NCI-H526 (cell line): ENCODE measurements at regions not wholly inside any gene's neighbourhood (a gene's known extent, or its start where the extent isn't known, plus 50 kb on each side); places are given as distances from the start of the nearest gene placed in this dataset.
"Not testable (repeated sequence)": the region's sequence is repeated elsewhere in the genome, so short reads cannot be mapped to it uniquely, and the experiment has no call there.

Source experiments
- DNase-seq, 2 experiments: peaks; one replicate each; lab custom pipeline; 2025; lab: John Stamatoyannopoulos, UW

- DNase-seq, result no peak
These were observed 69.4 kb downstream of the SAMD9 start for GRCh38 chr7:93048136-93048930.

DNA sequence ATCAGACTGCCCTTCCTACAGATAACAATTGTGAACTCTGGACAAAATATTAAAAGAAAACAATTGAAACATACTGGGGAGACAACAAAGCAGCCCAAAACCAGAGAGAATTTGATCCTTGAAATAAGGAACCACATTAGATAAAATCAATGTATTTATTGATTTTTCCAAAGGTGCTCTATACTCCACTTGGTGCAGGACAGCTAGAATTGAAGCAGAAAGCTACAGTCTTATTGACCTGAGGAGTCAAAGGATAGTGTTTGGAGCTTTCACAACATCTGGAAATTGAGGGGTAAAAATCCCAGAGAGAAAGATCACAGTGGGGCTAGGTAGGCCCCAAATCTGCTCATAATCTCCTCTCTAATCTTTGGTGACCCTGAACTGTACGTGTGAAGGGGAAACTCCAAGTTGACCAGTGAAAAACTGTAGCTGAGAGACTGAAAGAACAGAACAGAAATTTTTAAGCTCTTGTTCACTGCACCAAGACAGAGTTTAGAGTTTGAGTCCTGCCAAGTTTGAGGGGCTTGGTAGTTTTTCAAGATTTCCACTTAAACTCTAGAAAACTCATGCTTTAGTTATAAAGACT lies 70.2 kb downstream of the SAMD9 start:
- DNase-seq, result no peak

DNA sequence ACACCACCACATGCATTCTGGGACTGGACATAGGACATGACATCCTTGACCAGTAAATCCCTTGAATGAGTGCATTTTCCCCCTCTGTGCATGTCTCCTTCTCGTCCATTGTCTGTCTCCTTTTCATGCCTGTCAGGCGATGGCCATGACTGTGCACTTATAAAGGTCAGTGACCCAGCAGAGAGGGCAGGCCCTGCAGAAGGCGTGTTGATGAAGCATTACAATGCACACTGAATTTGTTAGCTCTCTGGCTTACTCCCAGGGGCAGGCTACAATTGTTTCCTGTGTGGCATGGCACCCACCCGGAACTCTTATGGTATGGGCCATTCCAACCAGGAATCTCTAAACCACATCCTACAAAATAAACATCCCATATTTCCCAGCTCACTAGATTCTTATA lies 71.1 kb downstream of the SAMD9 start:
- DNase-seq, result no peak

GRCh38 chr7:93044147-93044810 lies 73.5 kb downstream of the SAMD9 start:
- no peak for DNase-seq

- DNase-seq, result peak in 1 of 2 experiments; percentile 74
These were observed 74.3 kb downstream of the SAMD9 start for GRCh38 chr7:93043385-93043985.

DNA sequence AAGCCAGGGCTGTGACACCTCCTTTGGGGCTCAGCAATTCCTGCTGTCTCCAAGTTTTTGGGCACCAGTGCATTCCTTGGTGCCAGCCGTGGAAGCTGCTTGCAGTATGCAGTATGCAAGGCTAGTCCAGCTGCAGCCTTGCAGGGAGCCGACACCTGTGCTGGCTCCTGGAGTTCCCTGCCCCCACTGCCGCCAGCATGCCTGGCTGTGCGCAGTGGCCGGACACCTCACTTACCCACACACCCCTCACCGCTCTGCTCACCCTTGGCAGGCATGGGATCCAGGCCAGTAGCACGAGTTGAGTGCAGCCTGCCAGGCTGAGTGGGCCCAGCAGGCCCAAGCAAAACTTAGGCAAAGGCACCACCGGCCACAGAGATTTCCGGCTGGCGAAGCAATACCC lies 77.4 kb downstream of the SAMD9 start:
- no peak for DNase-seq

GRCh38 chr7:93039786-93040185 lies 78.0 kb downstream of the SAMD9 start:
- DNase-seq, result no peak

DNA sequence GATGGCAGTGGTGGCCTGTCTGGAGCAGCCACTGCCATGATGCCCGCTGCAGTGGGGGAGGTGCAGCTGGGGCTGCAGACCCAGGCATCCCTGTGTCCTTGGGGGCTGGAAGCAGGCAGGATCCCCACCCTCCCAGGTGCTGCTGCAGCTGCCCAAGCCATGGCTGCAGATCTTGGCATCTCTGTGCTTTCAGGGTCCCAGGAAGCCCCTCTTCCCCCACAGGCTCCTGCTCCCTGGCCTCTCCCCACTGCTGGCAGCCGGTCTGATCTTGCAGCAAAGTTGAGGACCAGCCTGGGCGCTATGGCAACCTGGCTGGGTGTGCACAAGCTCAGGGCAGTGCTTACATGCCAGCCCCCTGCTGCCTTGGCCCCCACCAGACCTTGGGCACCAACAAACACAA lies 78.5 kb downstream of the SAMD9 start:
- DNase-seq, result no peak

- no peak for DNase-seq
These were observed 81.0 kb downstream of the SAMD9 start for GRCh38 chr7:93036807-93037206.

GRCh38 chr7:93036149-93036640 lies 81.6 kb downstream of the SAMD9 start:
- DNase-seq, result no peak

DNA sequence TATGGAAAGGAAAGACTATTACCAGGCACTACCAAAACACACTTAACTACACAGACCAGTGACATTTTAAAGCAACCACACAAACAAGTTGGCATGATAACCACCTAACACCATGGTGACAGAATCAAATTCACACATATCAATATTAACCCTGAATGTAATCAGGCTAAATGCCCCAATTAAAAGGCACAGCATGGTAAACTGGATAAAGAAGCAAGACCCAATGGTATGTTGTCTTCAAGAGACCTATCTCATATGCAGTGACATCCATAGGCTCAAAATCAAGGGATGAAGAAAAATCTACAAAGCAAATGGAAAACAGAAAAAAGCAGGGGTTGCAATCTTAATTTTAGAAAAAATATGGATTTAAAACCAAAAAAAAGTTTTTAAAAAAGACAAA lies 86.0 kb downstream of the SAMD9 start:
- no peak for DNase-seq

DNA sequence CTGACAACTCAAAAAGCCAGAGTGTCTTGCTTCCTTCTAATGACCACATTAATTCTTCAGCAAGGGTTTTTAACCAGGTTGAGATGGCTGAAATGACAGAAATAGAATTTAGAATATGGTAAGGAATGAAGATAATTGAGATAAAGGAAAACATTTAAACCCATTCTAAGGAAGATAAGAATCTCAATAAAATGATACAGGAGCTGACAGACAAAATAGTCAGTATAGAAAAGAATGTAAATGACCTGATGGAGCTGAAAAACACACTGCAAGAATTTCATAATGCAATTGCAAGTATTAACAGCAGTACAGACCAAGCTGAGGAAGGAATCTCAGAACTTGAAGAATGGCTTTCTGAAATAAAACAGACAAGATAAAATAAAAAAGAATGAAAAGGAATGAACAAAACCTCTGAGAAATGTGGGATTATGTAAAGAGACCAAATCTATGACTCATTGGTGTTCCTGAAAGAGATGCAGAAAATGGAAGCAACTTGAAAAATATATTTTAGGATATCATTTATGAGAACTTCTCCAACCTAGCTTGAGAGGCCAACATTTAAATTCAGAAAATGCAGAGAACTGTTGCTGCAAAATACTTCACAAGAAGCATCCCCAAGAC lies 87.1 kb downstream of the SAMD9 start:
- no peak for DNase-seq

- no peak for DNase-seq
These were observed 88.7 kb downstream of the SAMD9 start for GRCh38 chr7:93029056-93029455.

- no peak for DNase-seq
These were observed 89.2 kb downstream of the SAMD9 start for GRCh38 chr7:93028610-93029009.

GRCh38 chr7:93027044-93027443 lies 90.7 kb downstream of the SAMD9 start:
- no peak for DNase-seq

DNA sequence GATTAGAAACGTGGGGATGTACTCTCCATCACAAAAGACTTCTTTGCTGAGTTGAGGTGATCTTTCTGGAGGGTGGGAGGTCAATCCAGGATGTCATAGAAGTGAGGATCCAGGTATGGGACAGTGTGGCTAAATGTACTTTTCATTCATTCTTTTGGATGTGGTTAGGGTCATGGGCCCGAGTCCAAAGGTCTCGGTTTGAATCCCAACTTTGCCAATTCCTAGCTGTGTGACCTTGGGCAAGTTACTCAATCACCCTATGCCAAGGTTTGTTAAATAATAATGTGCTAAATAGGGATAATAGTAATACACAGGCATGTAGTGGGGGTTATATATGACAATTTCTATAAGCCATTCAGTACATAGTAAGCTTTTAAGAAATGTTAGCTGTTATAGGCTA lies 91.4 kb downstream of the SAMD9 start:
- DNase-seq, result no peak

GRCh38 chr7:93025389-93025788 lies 92.4 kb downstream of the SAMD9 start:
- DNase-seq, result no peak

- not testable (repeated sequence) for DNase-seq
These were observed 94.8 kb downstream of the SAMD9 start for GRCh38 chr7:93022931-93023478.

- DNase-seq, result no peak
These were observed 96.0 kb downstream of the SAMD9 start for GRCh38 chr7:93021748-93022147.

DNA sequence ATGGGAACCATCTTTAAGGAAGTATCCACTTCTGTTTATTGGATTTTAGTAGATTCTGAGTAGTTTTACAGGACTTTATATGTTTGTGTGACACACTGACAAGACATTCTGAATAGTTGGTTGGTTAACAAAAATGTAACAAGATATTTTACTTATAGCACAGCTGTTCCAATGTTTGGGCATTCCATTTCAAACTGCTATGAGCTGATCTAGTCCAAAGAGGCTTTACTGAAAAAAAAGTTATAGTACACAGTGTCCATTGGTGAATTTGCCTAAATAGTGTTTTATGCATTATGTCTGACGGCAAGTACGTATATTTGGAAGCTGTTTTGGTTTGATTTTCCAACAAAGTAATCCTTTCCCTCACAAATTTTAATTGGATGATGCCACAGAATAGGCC lies 99.1 kb downstream of the SAMD9 start:
- DNase-seq, result no peak

- DNase-seq, result no peak
These were observed 100.9 kb downstream of the SAMD9 start for GRCh38 chr7:93016681-93017381.
